GM18909 (cell line): ENCODE measurements at regions not wholly inside any gene's neighbourhood (a gene's known extent, or its start where the extent isn't known, plus 50 kb on each side); places are given as distances from the start of the nearest gene placed in this dataset.

Experiments used
- ATAC-seq: cut with Tn5 transposase; IDR thresholded peaks from one replicate; pipeline ENCODE4 v1.9.1; 2021; ENCODE audit warnings: mild to moderate bottlenecking; ENCODE audit not compliant: unreplicated experiment, poor library complexity

- no peak for ATAC-seq
These were observed 270.9 kb downstream of the LMO4 start for GRCh38 chr1:87599569-87599968.

GRCh38 chr1:87600055-87600850, 271.6 kb downstream of the LMO4 start:
- ATAC-seq, result no peak

DNA sequence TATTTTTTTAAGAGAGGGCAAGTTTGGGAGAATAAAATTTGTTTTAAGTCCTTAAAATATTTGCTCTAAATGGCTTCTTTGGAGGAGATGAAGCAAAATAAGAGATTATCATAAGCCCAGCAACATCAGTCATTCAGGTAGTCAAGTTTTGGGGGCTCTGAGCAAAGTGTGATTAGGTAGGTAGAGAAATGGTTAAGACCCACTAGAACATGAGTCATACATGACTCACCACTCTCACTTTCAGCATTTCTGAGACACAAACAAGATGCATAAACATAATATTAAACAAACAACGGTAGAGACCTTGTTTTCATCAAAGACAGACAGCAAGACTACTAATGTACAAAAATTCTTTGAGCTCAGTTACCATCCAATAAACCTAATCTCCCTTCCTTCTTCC, 272.2 kb downstream of the LMO4 start:
- ATAC-seq, result no peak

GRCh38 chr1:87603626-87604025, 274.9 kb downstream of the LMO4 start:
- ATAC-seq, result no peak

GRCh38 chr1:87612956-87613355, 284.3 kb downstream of the LMO4 start:
- ATAC-seq, result no peak

GRCh38 chr1:87615491-87615890, 286.8 kb downstream of the LMO4 start:
- no peak for ATAC-seq

DNA sequence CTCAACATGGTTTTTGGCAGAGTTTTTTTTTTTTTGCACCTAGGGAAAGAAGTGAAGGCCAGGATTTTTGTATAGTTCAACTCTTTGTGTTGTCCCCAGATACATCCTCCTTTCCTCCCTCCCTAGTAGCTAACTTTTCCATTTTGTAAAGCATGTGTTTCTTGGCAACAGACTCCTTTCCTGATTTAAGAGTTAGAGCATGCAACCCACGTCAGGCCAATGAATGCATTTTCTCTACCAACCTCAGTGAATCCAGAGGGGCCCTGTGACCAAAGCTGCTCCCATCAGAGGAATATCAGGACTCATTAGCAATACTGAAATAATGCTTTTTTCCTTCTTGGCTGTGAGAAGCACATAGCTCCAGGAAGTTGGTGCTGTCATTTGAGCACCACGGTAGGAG, 287.2 kb downstream of the LMO4 start:
- ATAC-seq, result no peak

DNA sequence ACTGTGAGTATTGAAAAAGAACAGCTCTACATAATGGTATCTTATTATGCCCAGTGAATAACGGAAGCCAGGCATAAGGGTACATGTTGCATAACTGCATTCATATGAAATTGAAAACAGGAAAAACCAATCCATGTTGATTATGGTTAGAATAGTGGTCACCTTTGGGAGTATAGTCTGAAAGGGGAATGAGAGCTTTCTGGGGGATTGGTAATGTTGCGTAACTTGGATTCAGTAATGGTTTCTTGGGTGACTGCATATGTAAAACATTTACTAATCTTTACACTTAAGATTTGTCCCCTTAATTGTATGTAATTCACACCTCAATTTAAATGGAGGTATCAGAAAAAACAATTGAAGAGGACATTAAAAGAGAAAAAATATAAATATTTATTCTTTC, 292.1 kb downstream of the LMO4 start:
- ATAC-seq, result no peak

DNA sequence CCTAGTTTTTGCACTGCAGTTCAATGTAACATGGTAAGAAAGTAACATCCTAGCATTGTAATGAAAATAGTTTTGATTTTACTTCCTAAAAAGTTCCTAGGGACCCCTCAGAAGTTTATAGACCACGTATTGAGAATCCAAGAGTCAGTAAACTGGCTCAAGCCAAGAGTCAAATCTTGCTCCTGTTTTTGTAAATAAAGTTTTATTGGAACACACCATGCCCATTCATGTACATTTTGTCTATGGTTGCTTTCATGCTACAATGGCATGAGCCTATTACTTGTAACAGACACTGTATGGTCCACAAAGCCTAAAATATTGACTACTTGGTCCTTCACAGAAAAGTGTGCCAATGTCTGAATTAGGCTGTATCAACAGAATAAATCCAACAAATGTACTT, 301.0 kb downstream of the LMO4 start:
- no peak for ATAC-seq

GRCh38 chr1:87632232-87632631, 303.6 kb downstream of the LMO4 start:
- ATAC-seq, result no peak

GRCh38 chr1:87636198-87636892, 307.7 kb downstream of the LMO4 start:
- no peak for ATAC-seq

- ATAC-seq, result no peak
These were observed 310.0 kb downstream of the LMO4 start for GRCh38 chr1:87638636-87639035.

- no peak for ATAC-seq
These were observed 313.3 kb downstream of the LMO4 start for GRCh38 chr1:87641996-87642395.

DNA sequence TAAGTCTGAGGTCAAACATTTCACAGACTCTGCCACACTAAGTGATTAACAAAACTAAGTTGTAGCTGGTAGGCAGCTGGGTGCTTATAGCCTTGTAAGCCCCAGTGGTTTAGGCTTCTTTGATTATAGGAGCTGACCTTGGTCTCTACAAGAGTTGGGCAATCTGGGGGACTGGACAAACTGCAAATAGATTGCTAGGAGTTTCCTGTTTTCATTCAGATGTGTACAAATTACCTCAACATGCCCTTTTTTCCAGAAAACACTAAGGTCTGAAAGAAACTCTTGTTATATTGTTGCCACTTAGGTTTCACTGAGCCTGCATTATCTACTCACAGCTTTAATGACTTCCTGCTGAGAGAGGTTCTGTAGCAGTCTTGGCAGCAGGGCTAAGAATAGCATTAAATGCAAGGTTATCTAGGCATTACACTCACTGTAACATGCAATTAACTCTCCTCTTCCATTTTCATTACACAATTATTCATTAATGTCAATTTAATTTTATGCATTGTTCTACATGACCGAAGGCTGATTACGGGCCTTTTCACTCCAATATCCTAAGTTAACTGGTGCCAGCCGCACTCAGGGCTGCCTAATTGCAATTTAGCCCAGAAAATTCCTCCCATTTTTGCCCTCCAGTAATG, 314.0 kb downstream of the LMO4 start:
- ATAC-seq, result no peak

DNA sequence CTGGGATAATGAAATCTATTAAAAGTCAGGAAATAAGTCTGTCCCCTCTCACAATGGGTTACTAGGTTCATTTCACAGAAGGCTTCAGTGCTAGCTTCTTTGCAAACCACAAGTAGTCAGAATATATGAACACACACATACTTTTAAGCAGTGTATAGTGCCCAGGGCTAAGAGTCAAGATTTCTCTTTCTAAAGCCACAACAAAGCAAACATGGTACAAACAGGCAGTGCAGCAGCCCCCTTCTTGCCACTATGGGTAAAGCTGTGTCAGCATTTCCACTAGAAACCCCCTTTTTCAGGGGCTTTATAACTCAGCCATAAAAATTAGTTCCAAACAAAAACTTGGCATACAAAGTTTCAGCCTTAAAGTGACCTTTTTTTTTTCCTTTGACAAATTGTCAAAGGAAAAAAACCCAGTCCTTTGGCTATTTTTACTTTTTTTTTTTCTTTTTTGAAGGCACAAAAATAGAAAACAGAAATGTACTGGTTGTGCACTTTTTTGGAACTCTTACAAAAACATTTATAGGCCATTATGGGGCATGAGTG, 315.4 kb downstream of the LMO4 start:
- ATAC-seq, result no peak

DNA sequence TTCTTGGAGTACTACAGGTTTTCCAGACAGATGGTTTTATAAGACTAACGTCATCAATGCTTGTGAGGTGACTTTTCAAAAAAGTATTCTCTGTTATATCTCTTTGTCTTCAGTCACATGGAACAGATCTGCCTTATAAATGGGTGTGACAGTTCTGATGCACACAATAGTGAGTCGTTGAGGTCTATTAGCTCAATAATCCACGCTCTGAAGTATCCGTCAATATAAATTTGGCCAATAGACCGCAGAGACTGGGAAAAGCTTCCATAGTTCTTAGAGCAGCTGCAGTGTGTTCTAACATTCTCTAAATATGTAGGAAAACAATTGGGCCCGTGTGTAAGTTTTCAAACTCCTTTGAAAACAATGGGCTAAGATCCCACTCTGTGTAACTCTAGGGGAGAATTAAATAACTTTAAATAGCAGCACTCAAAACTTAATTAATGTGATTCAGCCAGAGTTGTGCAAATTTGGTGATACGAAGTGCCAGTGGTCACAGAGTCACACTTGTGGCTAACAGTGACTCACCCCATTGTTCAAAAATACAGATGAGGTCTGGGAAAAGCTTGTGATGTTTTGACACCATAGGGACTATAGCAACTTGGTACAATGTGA, 316.0 kb downstream of the LMO4 start:
- ATAC-seq, result no peak

- ATAC-seq, result peak; percentile 65
These were observed 318.9 kb downstream of the LMO4 start for GRCh38 chr1:87647430-87648177.

DNA sequence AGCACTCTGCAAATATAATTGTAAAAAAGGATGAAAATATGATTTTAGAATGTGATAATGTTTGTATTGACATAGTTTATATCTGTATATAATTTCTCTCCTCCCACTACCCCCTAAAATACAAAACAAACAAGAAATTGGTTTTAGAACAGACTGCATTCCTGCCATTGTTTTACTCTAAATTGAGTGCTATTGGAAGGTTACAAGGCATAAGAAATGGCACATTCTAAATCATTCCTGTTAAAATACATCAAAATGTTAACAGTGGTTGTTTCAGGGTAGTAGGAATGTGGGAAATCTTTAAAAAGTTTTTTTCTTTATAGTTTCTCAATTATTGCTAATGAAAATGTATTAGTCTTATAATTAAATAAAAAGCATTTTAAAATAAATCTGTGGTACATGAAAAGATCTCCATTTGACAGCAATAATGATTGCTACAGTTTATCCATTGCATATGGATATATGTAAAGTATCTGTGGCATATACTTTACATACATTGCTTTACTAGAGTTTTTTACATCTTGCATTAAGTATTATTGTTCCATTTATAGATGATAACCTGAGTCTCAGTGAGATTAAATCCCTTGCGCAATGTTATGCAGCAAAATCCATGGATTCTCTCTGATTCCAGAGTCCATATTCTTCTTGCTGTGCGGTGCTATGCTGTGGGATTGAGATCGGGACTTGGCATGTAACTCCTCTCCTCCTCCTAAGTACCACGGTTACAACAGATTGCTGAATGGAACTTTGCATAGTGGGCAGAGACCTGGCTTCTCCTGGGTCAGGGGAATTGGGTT, 319.8 kb downstream of the LMO4 start:
- no peak for ATAC-seq

DNA sequence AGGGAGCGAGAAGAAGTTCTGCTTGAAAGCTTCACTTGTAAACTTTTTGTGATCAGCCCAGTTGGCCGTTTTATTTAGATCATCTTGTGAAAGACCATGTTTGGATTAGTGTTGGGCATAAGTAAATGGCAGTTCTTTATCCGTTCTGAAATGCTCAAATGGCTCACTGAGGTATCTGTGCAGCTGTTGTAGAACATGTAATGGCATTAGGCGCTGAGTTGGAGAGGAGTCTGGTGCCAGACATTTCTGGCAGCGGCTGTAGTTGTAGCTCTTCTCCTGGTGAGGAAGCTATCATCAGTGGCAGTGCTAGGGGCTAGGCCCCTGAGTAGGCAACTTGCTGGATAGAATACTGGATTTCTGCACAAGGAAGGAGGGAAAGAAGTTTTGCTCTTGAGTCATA, 321.6 kb downstream of the LMO4 start:
- ATAC-seq, result no peak
